SK-N-SH treated with all-trans-retinoic acid at 6 μM for 48 hours (cell line): ENCODE measurements at regions not wholly inside any gene's neighbourhood (a gene's known extent, or its start where the extent isn't known, plus 50 kb on each side); places are given as distances from the start of the nearest gene placed in this dataset.

Experiments used
- ATAC-seq: fragments of 200-7000 bp; cut with Tn5 transposase; 3 replicates; pipeline ENCODE4 v1.9.1; 2020; ENCODE audit warnings: mild to moderate bottlenecking, moderate library complexity
- ARNTL ChIP-seq: fragments of 450-650 bp; formaldehyde crosslinking; IDR thresholded peaks from 2 replicates; pipeline ENCODE4 v1.5.0; 2020; ENCODE audit warnings: low read depth, mild to moderate bottlenecking, moderate library complexity, borderline replicate concordance
- CSDC2 ChIP-seq: fragments of 250-450 bp; sonication (Bioruptor Pico); IDR thresholded peaks from 2 replicates; pipeline ENCODE4 v1.5.0; 2020; ENCODE audit warnings: mild to moderate bottlenecking, moderate library complexity
- ESRRG ChIP-seq: fragments of 250-450 bp; sonication (Bioruptor Pico); IDR thresholded peaks from 2 replicates; pipeline ENCODE4 v1.6.1; 2021; ENCODE audit warnings: mild to moderate bottlenecking
- GLIS3 ChIP-seq: fragments of 250-450 bp; sonication (Bioruptor Pico); IDR thresholded peaks from 2 replicates; pipeline ENCODE4 v1.5.0; 2020; ENCODE audit warnings: mild to moderate bottlenecking, moderate library complexity
- ISL1 ChIP-seq: fragments of 250-450 bp; sonication (Bioruptor Pico); IDR thresholded peaks from 2 replicates; pipeline ENCODE4 v2.1.2; 2022; ENCODE audit warnings: mild to moderate bottlenecking, moderate library complexity
- OSR1 ChIP-seq: fragments of 250-450 bp; sonication (Bioruptor Pico); IDR thresholded peaks from 2 replicates; pipeline ENCODE4 v1.8.0; 2022; ENCODE audit warnings: moderate library complexity, mild to moderate bottlenecking, inconsistent platforms
- PATZ1 ChIP-seq: fragments of 250-450 bp; sonication (Bioruptor Pico); IDR thresholded peaks from 2 replicates; pipeline ENCODE4 v1.8.0; 2020; ENCODE audit warnings: mild to moderate bottlenecking, moderate library complexity, borderline replicate concordance
- PPARA ChIP-seq: fragments of 250-450 bp; sonication (Bioruptor Pico); IDR thresholded peaks from 2 replicates; pipeline ENCODE4 v1.5.0; 2020; ENCODE audit warnings: mild to moderate bottlenecking, borderline replicate concordance
- RARB ChIP-seq: fragments of 250-450 bp; sonication (Bioruptor Pico); IDR thresholded peaks from 2 replicates; pipeline ENCODE4 v1.8.0; 2021; ENCODE audit warnings: mild to moderate bottlenecking, moderate library complexity
- SNAI2 ChIP-seq: fragments of 250-450 bp; sonication (Bioruptor Pico); IDR thresholded peaks from 2 replicates; pipeline ENCODE4 v1.5.0; 2020; ENCODE audit warnings: mild to moderate bottlenecking, moderate library complexity
- TCF4 ChIP-seq: fragments of 250-450 bp; sonication (Bioruptor Pico); IDR thresholded peaks from 2 replicates; pipeline ENCODE4 v1.8.0; 2021; ENCODE audit warnings: mild to moderate bottlenecking, moderate library complexity, borderline replicate concordance
- TOX ChIP-seq: fragments of 250-450 bp; sonication (Bioruptor Pico); IDR thresholded peaks from 2 replicates; pipeline ENCODE4 v1.8.0; 2021; ENCODE audit warnings: mild to moderate bottlenecking, moderate library complexity, borderline replicate concordance
- TSHZ2 ChIP-seq: fragments of 250-450 bp; sonication (Bioruptor Pico); IDR thresholded peaks from 2 replicates; pipeline ENCODE4 v1.5.0; 2020; ENCODE audit warnings: mild to moderate bottlenecking, moderate library complexity
- ZC3H10 ChIP-seq: fragments of 250-450 bp; sonication (Bioruptor Pico); IDR thresholded peaks from 2 replicates; pipeline ENCODE4 v1.5.1; 2021; ENCODE audit warnings: mild to moderate bottlenecking, moderate library complexity
- ZFP3 ChIP-seq: fragments of 250-450 bp; sonication (Bioruptor Pico); IDR thresholded peaks from 2 replicates; pipeline ENCODE4 v1.5.0; 2020; ENCODE audit warnings: mild to moderate bottlenecking, moderate library complexity
- ZFP30 ChIP-seq: fragments of 450-650 bp; formaldehyde crosslinking; IDR thresholded peaks from 2 replicates; pipeline ENCODE4 v1.5.0; 2022; ENCODE audit warnings: mild to moderate bottlenecking, moderate library complexity
- ZNF565 ChIP-seq: fragments of 450-650 bp; formaldehyde crosslinking; conservative IDR thresholded peaks from 2 replicates; pipeline ENCODE4 v1.5.0; 2020; ENCODE audit warnings: low read depth, mild to moderate bottlenecking, moderate library complexity
- ZNF70 ChIP-seq: fragments of 450-650 bp; formaldehyde crosslinking; IDR thresholded peaks from 2 replicates; pipeline ENCODE4 v1.5.0; 2020; ENCODE audit warnings: mild to moderate bottlenecking, moderate library complexity
- ZNF8 ChIP-seq: fragments of 450-650 bp; formaldehyde crosslinking; IDR thresholded peaks from 2 replicates; pipeline ENCODE4 v1.5.0; 2020; ENCODE audit warnings: mild to moderate bottlenecking, moderate library complexity
- TF ChIP-seq, protein P1 (sequence below): fragments of 250-450 bp; sonication (Bioruptor Pico); IDR thresholded peaks from 2 replicates; pipeline ENCODE4 v1.8.0; 2021; ENCODE audit warnings: low read depth, mild to moderate bottlenecking, moderate library complexity, borderline replicate concordance
- TF ChIP-seq, protein P2 (sequence below): fragments of 250-450 bp; sonication (Bioruptor Pico); IDR thresholded peaks from 2 replicates; pipeline ENCODE4 v1.5.1; 2021; ENCODE audit warnings: mild to moderate bottlenecking, moderate library complexity
- TF ChIP-seq, protein P3 (sequence below): fragments of 250-450 bp; sonication (Bioruptor Pico); IDR thresholded peaks from 2 replicates; pipeline ENCODE4 v1.5.1; 2020; ENCODE audit warnings: low read depth, mild to moderate bottlenecking, moderate library complexity

GRCh38 chr5:117793963-117794362 lies 1194.4 kb downstream of the DTWD2 start:
- TF ChIP-seq GLIS3: no peak
- no peak for TF ChIP-seq TSHZ2 (CRISPR knock-in tag)
- no peak for TF ChIP-seq ZFP3 (CRISPR knock-in tag)
- TF ChIP-seq, protein P1, sequence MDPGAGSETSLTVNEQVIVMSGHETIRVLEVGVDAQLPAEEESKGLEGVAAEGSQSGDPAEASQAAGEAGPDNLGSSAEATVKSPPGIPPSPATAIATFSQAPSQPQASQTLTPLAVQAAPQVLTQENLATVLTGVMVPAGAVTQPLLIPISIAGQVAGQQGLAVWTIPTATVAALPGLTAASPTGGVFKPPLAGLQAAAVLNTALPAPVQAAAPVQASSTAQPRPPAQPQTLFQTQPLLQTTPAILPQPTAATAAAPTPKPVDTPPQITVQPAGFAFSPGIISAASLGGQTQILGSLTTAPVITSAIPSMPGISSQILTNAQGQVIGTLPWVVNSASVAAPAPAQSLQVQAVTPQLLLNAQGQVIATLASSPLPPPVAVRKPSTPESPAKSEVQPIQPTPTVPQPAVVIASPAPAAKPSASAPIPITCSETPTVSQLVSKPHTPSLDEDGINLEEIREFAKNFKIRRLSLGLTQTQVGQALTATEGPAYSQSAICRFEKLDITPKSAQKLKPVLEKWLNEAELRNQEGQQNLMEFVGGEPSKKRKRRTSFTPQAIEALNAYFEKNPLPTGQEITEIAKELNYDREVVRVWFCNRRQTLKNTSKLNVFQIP (CRISPR knock-in tag): no peak
- TF ChIP-seq ZNF70 (CRISPR knock-in tag): no peak
- TF ChIP-seq ESRRG (CRISPR knock-in tag): no peak
- no peak for TF ChIP-seq ARNTL
- TF ChIP-seq, protein P2, sequence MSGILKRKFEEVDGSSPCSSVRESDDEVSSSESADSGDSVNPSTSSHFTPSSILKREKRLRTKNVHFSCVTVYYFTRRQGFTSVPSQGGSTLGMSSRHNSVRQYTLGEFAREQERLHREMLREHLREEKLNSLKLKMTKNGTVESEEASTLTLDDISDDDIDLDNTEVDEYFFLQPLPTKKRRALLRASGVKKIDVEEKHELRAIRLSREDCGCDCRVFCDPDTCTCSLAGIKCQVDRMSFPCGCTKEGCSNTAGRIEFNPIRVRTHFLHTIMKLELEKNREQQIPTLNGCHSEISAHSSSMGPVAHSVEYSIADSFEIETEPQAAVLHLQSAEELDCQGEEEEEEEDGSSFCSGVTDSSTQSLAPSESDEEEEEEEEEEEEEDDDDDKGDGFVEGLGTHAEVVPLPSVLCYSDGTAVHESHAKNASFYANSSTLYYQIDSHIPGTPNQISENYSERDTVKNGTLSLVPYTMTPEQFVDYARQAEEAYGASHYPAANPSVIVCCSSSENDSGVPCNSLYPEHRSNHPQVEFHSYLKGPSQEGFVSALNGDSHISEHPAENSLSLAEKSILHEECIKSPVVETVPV (CRISPR knock-in tag): no peak
- TF ChIP-seq ZC3H10: no peak
- no peak for TF ChIP-seq ISL1 (CRISPR knock-in tag)
- TF ChIP-seq ZNF565 (CRISPR knock-in tag): no peak
- TF ChIP-seq, protein P3, sequence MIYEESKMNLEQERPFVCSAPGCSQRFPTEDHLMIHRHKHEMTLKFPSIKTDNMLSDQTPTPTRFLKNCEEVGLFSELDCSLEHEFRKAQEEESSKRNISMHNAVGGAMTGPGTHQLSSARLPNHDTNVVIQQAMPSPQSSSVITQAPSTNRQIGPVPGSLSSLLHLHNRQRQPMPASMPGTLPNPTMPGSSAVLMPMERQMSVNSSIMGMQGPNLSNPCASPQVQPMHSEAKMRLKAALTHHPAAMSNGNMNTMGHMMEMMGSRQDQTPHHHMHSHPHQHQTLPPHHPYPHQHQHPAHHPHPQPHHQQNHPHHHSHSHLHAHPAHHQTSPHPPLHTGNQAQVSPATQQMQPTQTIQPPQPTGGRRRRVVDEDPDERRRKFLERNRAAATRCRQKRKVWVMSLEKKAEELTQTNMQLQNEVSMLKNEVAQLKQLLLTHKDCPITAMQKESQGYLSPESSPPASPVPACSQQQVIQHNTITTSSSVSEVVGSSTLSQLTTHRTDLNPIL (CRISPR knock-in tag): no peak
- TF ChIP-seq RARB (CRISPR knock-in tag): no peak
- TF ChIP-seq OSR1: no peak
- no peak for TF ChIP-seq CSDC2 (CRISPR knock-in tag)
- TF ChIP-seq PATZ1: no peak
- no peak for TF ChIP-seq ZFP30
- TF ChIP-seq PPARA: no peak
- no peak for TF ChIP-seq ZNF8
- TF ChIP-seq TCF4 (CRISPR knock-in tag): no peak
- ATAC-seq: no peak

- no peak for ATAC-seq
Measured at GRCh38 chr5:117792476-117792875, 1195.9 kb downstream of the DTWD2 start.

More at GRCh38 chr5:117792476-117792875, 1195.9 kb downstream of the DTWD2 start:
- TF ChIP-seq SNAI2 (no peak), ZNF70 (CRISPR knock-in tag) (no peak), GLIS3 (no peak), TCF4 (CRISPR knock-in tag) (no peak), TOX (CRISPR knock-in tag) (no peak), PPARA (no peak), ISL1 (CRISPR knock-in tag) (no peak), OSR1 (no peak), ZNF8 (no peak)
- TF ChIP-seq, protein P2 (CRISPR knock-in tag): no peak
